Loucy (cell line): ENCODE measurements at regions not wholly inside any gene's neighbourhood (a gene's known extent, or its start where the extent isn't known, plus 50 kb on each side); places are given as distances from the start of the nearest gene placed in this dataset.

Experiments
- H2AFZ ChIP-seq: fragments of 200-600 bp; sonication (generic); 2 replicates; pipeline ENCODE4 v1.6.0; 2016; ENCODE audit warnings: antibody characterized with exemption, mild to moderate bottlenecking, low read length, moderate library complexity
- H3F3A ChIP-seq: fragments of 200-600 bp; 2 replicates; pipeline ENCODE4 v1.6.0; 2016; ENCODE audit warnings: antibody characterized with exemption, low read depth, mild to moderate bottlenecking
- H3K27me3 ChIP-seq: fragments of 200-600 bp; sonication (generic); 2 replicates; pipeline ENCODE4 v1.6.1; 2014; ENCODE audit warnings: low read length, mild to moderate bottlenecking; ENCODE audit not compliant: insufficient read depth, poor library complexity, severe bottlenecking
- H3K36me3 ChIP-seq: fragments of 200-600 bp; sonication (generic); 2 replicates; pipeline ENCODE4 v1.6.1; 2016; ENCODE audit warnings: low read length; ENCODE audit not compliant: insufficient read depth
- H3K4me1 ChIP-seq: fragments of 200-600 bp; sonication (generic); 2 replicates; pipeline ENCODE4 v1.5.1; 2014; ENCODE audit warnings: low read length, mild to moderate bottlenecking; ENCODE audit not compliant: insufficient read depth, poor library complexity, severe bottlenecking
- H3K4me2 ChIP-seq: fragments of 200-600 bp; sonication (generic); 2 replicates; pipeline ENCODE4 v1.6.0; 2014; ENCODE audit warnings: antibody characterized with exemption, low read length, low read depth, mild to moderate bottlenecking; ENCODE audit not compliant: poor library complexity, severe bottlenecking
- H3K4me3 ChIP-seq: fragments of 200-600 bp; sonication (generic); 2 replicates; pipeline ENCODE4 v1.5.1; 2014; ENCODE audit warnings: low read length, mild to moderate bottlenecking, mixed read lengths; ENCODE audit not compliant: poor library complexity, severe bottlenecking
- H3K79me2 ChIP-seq: fragments of 200-600 bp; sonication (generic); 2 replicates; pipeline ENCODE4 v1.6.1; 2014; ENCODE audit warnings: low read length; ENCODE audit not compliant: insufficient read depth
- H3K9ac ChIP-seq: fragments of 200-600 bp; sonication (generic); 2 replicates; pipeline ENCODE4 v1.6.0; 2014; ENCODE audit warnings: mild to moderate bottlenecking, low read depth, low read length, moderate library complexity; ENCODE audit not compliant: poor library complexity, severe bottlenecking
- H3K9me2 ChIP-seq: fragments of 200-600 bp; sonication (generic); replicated peaks from 2 replicates; pipeline ENCODE4 v1.6.1; 2016; ENCODE audit warnings: low read depth, low read length, mixed read lengths
- H3K9me3 ChIP-seq: fragments of 200-600 bp; sonication (generic); 2 replicates; pipeline ENCODE4 v1.6.1; 2014; ENCODE audit warnings: mild to moderate bottlenecking, antibody characterized with exemption, low read length, low read depth; ENCODE audit not compliant: insufficient read depth
- H4K20me1 ChIP-seq: fragments of 200-600 bp; sonication (generic); 2 replicates; pipeline ENCODE4 v1.6.0; 2014; ENCODE audit warnings: antibody characterized with exemption, low read length, mild to moderate bottlenecking; ENCODE audit not compliant: insufficient read depth, poor library complexity, severe bottlenecking
- CTCF ChIP-seq: fragments of 200-600 bp; sonication (generic); conservative IDR thresholded peaks from 2 replicates; pipeline ENCODE4 v1.5.1; 2014; ENCODE audit warnings: mild to moderate bottlenecking, antibody characterized with exemption, low read length
- EZH2phosphoT487 ChIP-seq: fragments of 200-600 bp; IDR thresholded peaks from 2 replicates; pipeline ENCODE4 v1.6.1; 2018; ENCODE audit warnings: antibody characterized with exemption, mild to moderate bottlenecking, moderate library complexity, borderline replicate concordance

- TF ChIP-seq CTCF = no peak
- no peak for TF ChIP-seq EZH2phosphoT487
- H3K9me3 ChIP-seq = peaks cover 5% of the 10 kb centered on the region; the same call in 1 of the 2 replicates
- H3K36me3 ChIP-seq = no peaks in the 10 kb centered on the region
- no peak overlapping the region for H3K4me2 ChIP-seq
- no peaks in the 10 kb centered on the region for H3K79me2 ChIP-seq
- H3K4me3 ChIP-seq = no peak overlapping the region
- no peaks in the 10 kb centered on the region for H3F3A ChIP-seq
- no peaks in the 10 kb centered on the region for H3K9me2 ChIP-seq
- H3K4me1 ChIP-seq = no peaks in the 10 kb centered on the region
- H3K27me3 ChIP-seq = no peaks in the 10 kb centered on the region
- no peak overlapping the region for H3K9ac ChIP-seq
- H2AFZ ChIP-seq = no peak overlapping the region
- no peaks in the 10 kb centered on the region for H4K20me1 ChIP-seq
Measured at GRCh38 chr5:6056280-6056679, 322.1 kb downstream of the MED10 start.

DNA sequence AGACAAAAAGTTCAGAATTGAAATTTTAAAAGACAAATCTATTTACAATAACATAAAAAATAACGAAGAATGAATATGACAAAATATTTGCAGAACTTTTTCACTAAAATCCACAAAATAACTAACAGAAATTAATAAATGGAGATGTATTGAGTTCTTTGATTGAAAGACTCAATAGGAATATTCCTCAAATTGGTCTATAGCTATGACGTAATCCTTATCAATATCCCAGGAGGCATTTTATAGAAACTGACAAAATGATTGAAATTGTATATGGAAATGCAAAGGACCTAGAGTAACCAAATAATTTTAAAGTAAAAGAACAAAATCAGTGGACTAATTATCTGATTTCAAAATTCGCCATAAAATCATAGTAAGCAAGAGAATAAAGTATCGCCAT is 328.7 kb downstream of the MED10 start:
- Histone ChIP-seq H3K4me2 (no peak overlapping the region), H3K4me1 (no peaks in the 10 kb centered on the region), H3K9ac (no peak overlapping the region), H3F3A (no peaks in the 10 kb centered on the region), H4K20me1 (no peaks in the 10 kb centered on the region), H3K4me3 (no peak overlapping the region), H3K9me3 (no peaks in the 10 kb centered on the region), H3K36me3 (no peaks in the 10 kb centered on the region), H2AFZ (no peak overlapping the region), H3K27me3 (no peaks in the 10 kb centered on the region), H3K79me2 (no peaks in the 10 kb centered on the region), H3K9me2 (no peaks in the 10 kb centered on the region)
- TF ChIP-seq CTCF = no peak
- TF ChIP-seq EZH2phosphoT487 = no peak

DNA sequence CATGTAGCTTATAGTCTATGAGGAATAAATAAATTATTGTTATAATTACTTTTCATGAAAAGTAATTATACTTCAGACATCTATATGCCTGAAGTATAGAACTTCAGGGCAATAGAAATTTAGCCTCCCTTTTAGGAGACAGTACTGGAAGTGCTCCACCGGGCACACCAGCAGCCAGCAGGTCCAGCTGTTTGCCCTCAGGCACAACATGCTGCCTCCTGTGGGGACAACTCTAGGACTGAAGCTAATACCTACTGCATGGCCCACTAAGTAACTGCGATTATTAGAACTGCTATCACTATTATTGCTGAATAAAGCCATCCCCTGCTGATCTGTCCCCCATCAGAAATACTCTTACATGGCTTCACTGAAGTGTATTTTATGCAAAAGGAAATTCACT is 329.6 kb downstream of the MED10 start:
- H3K4me2 ChIP-seq = no peak overlapping the region
- no peak overlapping the region for H3K9ac ChIP-seq
- no peaks in the 10 kb centered on the region for H3K9me2 ChIP-seq
- H4K20me1 ChIP-seq = no peaks in the 10 kb centered on the region
- TF ChIP-seq EZH2phosphoT487 = no peak
- no peak for TF ChIP-seq CTCF
- H3K27me3 ChIP-seq = no peaks in the 10 kb centered on the region
- no peaks in the 10 kb centered on the region for H3K79me2 ChIP-seq
- no peak overlapping the region for H3K4me3 ChIP-seq
- no peaks in the 10 kb centered on the region for H3K9me3 ChIP-seq
- H3F3A ChIP-seq = no peaks in the 10 kb centered on the region
- H3K36me3 ChIP-seq = no peaks in the 10 kb centered on the region
- H3K4me1 ChIP-seq = no peaks in the 10 kb centered on the region
- H2AFZ ChIP-seq = no peak overlapping the region
